K562 (cell line): ENCODE measurements at regions not wholly inside any gene's neighbourhood (a gene's known extent, or its start where the extent isn't known, plus 50 kb on each side); places are given as distances from the start of the nearest gene placed in this dataset.

Experiments
- CHD7 ChIP-seq: fragments of 200-600 bp; sonication (generic); IDR thresholded peaks from one replicate; pipeline ENCODE4 v1.6.1; 2012; ENCODE audit warnings: mild to moderate bottlenecking, low read depth, low read length, inconsistent platforms
- SMC3 ChIP-seq: conservative IDR thresholded peaks from 2 replicates; pipeline ENCODE4 v1.6.1; 2011; ENCODE audit warnings: low read depth, low read length, improper control_type of control experiment; ENCODE audit not compliant: insufficient read depth
- TF ChIP-seq, protein P1 (sequence below): sonication (generic); formaldehyde crosslinking; IDR thresholded peaks from 2 replicates; pipeline ENCODE4 v1.8.0; 2022; ENCODE audit warnings: mild to moderate bottlenecking, missing genetic modification reagents

DNA sequence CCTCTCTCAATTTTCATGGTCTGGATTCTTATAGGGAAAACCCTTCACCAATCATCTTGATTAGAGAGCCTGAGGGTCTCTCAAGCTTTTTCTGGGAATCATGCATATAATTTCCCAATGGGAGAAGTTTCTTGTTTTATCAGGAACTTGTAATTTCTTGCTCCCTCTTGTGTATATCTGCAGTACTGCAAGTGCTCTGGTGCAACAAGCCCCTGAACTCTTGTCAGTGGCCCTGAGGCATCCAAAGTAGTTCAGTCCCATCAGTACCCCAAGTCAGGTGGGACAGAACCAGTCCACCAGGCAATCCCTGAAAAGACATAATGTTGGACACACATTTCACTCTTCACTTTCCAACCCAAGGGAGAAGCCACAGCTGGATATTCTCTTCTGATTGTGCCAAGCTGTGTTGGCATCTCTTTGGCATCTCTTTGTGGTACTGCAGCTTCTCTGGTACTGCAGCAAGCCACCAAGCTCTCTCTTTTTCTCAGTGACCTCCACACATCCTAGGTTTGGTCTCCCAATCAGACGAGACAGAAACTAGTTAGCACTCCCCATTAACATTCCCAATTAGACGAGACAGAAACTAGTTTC, 214.5 kb downstream of the ZIC4 start (continued):
- TF ChIP-seq CHD7 (no peak), SMC3 (0 out of 2 replicates have a peak, but pooled peaks have one; percentile 4)
- TF ChIP-seq, protein P1, sequence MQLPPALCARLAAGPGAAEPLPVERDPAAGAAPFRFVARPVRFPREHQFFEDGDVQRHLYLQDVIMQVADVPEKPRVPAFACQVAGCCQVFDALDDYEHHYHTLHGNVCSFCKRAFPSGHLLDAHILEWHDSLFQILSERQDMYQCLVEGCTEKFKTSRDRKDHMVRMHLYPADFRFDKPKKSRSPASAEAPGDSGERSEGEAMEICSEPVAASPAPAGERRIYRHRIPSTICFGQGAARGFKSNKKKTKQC (CRISPR knock-in tag), result no peak
